Suprapubic skin (tissue), 3 donors: ENCODE measurements at regions not wholly inside any gene's neighbourhood (a gene's known extent, or its start where the extent isn't known, plus 50 kb on each side); places are given as distances from the start of the nearest gene placed in this dataset.

Experiments
- CTCF ChIP-seq, 2 donors: fragments of 200-600 bp in 1 of 2; fragments of 450-650 bp in 1 of 2; sonication (generic) in 1 of 2; IDR thresholded peaks; one replicate each; pipeline ENCODE4 v1.5.1; 2016 to 2019; ENCODE audit warnings: antibody characterized with exemption in 2 of 2, mild to moderate bottlenecking in 1 of 2, moderate library complexity in 1 of 2
- POLR2A ChIP-seq, 2 donors: fragments of 450-650 bp; IDR thresholded peaks; one replicate each; pipeline ENCODE4 v1.6.1; 2017; ENCODE audit warnings: antibody characterized with exemption in 2 of 2, mild to moderate bottlenecking in 2 of 2, moderate library complexity in 2 of 2

DNA sequence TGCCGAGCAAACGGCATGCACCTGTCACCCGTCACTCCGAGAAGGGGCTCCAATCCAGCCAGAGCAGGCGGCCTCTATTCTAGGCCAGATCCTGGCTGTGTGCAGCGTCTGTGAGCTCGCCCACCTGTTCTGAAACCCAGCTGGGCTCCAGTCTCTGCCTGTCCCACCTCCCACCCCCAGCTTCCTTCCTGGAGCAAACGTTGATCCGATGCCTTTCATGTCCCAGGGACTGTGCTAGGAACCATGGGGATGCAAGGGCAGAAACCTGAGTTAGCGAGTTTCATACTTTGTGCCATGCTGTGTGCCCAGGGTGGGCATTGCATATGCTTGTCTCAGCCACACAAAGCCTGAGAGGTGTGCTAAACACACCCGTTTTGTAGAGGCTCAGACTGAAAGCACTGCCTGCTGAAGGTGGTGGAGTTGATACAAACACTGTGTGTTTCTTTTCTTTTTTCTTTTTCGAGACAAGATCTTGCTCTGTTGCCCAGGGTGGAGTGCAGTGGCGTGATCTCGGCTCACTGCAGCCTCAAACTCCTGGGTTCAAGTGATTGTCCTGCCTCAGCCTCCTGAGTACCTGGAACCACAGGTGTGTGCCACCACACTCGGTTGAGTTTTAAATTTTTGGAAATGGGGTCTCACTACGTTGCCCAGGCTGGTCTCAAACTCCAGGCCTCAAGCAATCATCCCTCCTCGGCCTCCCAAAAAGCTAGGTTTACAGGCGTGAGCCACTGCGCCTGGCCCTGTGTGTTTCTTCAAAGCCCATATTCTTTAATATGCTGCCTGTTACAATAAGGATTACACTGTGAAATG, 84.1 kb upstream of the MED13L start:
- TF ChIP-seq CTCF (IDR thresholded peaks at IDR 0.05) (no peak), POLR2A (IDR thresholded peaks at IDR 0.05) (no peak)
